ENCODE measurements at regions not wholly inside any gene's neighbourhood (a gene's known extent, or its start where the extent isn't known, plus 50 kb on each side); places are given as distances from the start of the nearest gene placed in this dataset.

DNA sequence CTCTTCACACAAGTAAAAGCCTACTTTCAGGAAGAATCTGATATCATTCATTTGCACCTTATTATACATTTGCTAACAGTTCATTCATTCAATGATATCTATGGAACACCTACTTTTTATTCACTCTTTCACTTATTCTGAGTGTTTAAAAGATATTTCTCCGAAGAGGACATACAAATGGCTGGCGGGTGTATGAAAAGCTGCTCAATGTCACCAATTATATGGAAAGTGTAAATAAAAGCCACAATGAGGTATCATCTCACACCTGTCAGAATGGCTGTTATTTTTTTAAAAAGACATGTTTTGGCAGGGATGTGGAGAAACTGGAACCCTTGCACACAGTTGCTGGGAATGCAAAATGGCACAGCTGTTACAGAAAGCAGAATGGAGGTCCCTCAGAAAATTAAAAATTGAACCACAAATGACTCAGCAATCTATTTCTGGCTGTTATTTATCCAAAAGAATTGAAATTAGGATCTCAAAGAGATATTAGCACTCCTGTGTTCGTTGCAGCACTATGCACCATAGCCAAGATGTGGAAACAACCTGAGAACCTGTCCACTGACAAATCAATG lies 127.6 kb upstream of the IRS2 start:
- TF ChIP-seq, protein P1, sequence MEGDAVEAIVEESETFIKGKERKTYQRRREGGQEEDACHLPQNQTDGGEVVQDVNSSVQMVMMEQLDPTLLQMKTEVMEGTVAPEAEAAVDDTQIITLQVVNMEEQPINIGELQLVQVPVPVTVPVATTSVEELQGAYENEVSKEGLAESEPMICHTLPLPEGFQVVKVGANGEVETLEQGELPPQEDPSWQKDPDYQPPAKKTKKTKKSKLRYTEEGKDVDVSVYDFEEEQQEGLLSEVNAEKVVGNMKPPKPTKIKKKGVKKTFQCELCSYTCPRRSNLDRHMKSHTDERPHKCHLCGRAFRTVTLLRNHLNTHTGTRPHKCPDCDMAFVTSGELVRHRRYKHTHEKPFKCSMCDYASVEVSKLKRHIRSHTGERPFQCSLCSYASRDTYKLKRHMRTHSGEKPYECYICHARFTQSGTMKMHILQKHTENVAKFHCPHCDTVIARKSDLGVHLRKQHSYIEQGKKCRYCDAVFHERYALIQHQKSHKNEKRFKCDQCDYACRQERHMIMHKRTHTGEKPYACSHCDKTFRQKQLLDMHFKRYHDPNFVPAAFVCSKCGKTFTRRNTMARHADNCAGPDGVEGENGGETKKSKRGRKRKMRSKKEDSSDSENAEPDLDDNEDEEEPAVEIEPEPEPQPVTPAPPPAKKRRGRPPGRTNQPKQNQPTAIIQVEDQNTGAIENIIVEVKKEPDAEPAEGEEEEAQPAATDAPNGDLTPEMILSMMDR (IDR thresholded peaks at IDR 0.05), result no peak
- TF ChIP-seq POLR2A (IDR thresholded peaks at IDR 0.05), result no peak
